GM19372 (cell line): ENCODE measurements at regions not wholly inside any gene's neighbourhood (a gene's known extent, or its start where the extent isn't known, plus 50 kb on each side); places are given as distances from the start of the nearest gene placed in this dataset.

ENCODE experiments used
- ATAC-seq: cut with Tn5 transposase; IDR thresholded peaks from one replicate; pipeline ENCODE4 v1.9.1; 2021; ENCODE audit warnings: mild to moderate bottlenecking, low read depth, moderate library complexity; ENCODE audit not compliant: unreplicated experiment

- ATAC-seq: no peak
Measured at GRCh38 chr9:120294003-120294402, 286.0 kb downstream of the CDK5RAP2 start.

- ATAC-seq: no peak
Measured at GRCh38 chr9:120292606-120293005, 287.4 kb downstream of the CDK5RAP2 start.

GRCh38 chr9:120291050-120291449 lies 288.9 kb downstream of the CDK5RAP2 start:
- ATAC-seq: no peak

GRCh38 chr9:120289990-120290975 lies 289.7 kb downstream of the CDK5RAP2 start:
- no peak for ATAC-seq

GRCh38 chr9:120289098-120289497 lies 290.9 kb downstream of the CDK5RAP2 start:
- ATAC-seq: no peak

- no peak for ATAC-seq
Measured at GRCh38 chr9:120286530-120286929, 293.4 kb downstream of the CDK5RAP2 start.

GRCh38 chr9:120284821-120285220 lies 295.1 kb downstream of the CDK5RAP2 start:
- no peak for ATAC-seq

- no peak for ATAC-seq
Measured at GRCh38 chr9:120281665-120282064, 298.3 kb downstream of the CDK5RAP2 start.

GRCh38 chr9:120267929-120268328 lies 312.0 kb downstream of the CDK5RAP2 start:
- no peak for ATAC-seq

- ATAC-seq: no peak
Measured at GRCh38 chr9:120265791-120266190, 314.2 kb downstream of the CDK5RAP2 start.

GRCh38 chr9:120264528-120264927 lies 315.4 kb downstream of the CDK5RAP2 start:
- ATAC-seq: no peak

GRCh38 chr9:120263836-120264235 lies 316.1 kb downstream of the CDK5RAP2 start:
- ATAC-seq: no peak

- ATAC-seq: no peak
Measured at GRCh38 chr9:120261419-120261818, 318.5 kb downstream of the CDK5RAP2 start.

GRCh38 chr9:120259100-120259499 lies 320.9 kb downstream of the CDK5RAP2 start:
- no peak for ATAC-seq

GRCh38 chr9:120258096-120258495 lies 321.9 kb downstream of the CDK5RAP2 start:
- ATAC-seq: no peak

- no peak for ATAC-seq
Measured at GRCh38 chr9:120257483-120257882, 322.5 kb downstream of the CDK5RAP2 start.

- ATAC-seq: no peak
Measured at GRCh38 chr9:120256146-120256545, 323.8 kb downstream of the CDK5RAP2 start.

- ATAC-seq: no peak
Measured at GRCh38 chr9:120252248-120252647, 327.7 kb downstream of the CDK5RAP2 start.

- no peak for ATAC-seq
Measured at GRCh38 chr9:120242116-120242811, 337.7 kb downstream of the CDK5RAP2 start.

- ATAC-seq: no peak
Measured at GRCh38 chr9:120236596-120236995, 343.4 kb downstream of the CDK5RAP2 start.

- ATAC-seq: no peak
Measured at GRCh38 chr9:120235081-120235480, 344.9 kb downstream of the CDK5RAP2 start.

- ATAC-seq: no peak
Measured at GRCh38 chr9:120230227-120230626, 349.7 kb downstream of the CDK5RAP2 start.
